NCI-H526 treated with DMSO at 0.1 percent for 48 hours (cell line): ENCODE measurements at regions not wholly inside any gene's neighbourhood (a gene's known extent, or its start where the extent isn't known, plus 50 kb on each side); places are given as distances from the start of the nearest gene placed in this dataset.

ENCODE experiments used
- DNase-seq: peaks from one replicate; lab custom pipeline; 2025; lab: John Stamatoyannopoulos, UW

DNA sequence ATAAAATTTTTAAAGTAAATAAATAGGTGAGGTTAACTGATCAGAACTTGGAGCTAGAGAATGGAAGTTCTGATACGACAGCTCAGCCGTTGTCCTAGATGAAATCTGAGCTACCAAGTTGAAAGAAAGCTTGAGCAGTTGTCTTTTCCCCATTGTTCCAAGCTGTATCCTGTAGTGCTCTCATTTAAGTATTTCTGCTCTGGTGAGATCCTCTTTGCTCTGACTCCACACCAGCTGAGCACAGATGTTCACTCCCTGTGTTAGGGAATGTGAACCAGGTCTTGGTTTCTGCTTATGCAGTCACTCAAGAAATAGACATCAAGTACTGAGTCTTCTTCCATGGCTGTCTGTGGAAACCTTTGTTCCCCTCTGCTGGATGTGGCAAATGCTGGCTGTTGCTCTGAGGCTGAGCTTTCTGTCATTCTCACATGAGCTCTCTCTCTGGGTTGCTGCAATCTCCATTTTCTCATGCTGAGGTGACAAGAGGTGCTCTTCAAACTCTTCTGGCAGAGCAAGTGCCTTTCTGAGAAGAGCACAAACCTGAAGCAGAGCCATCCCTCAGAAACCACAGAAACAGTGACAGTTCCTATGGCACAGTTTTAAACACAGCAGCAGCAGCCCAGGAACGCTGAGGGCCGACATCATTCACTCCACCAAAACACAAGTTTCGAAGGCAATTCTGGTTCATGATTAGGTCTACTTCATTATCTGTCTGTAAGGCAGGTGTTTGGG is 194.1 kb downstream of the SP3 start:
- no peak for DNase-seq

GRCh38 chr2:173772205-173772604 is 193.0 kb downstream of the SP3 start:
- DNase-seq = no peak

DNA sequence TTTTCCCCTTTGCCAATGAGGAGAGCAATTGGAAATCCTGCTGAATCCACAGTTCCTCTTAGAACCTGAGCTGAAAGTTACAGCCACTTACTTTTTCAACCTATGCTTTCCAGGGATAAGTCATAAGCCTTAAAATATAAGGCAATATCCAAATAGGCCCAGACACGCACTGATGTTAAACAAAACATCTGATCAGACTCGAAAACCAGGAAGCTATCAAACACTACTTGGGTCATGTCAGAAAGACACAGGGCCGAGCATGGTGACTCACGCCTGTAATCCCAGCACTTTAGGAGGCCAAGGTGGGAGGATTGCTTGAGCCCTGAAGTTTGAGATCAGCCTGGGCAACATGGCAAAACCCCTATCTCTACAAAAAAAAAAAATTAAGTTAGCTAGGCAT is 192.1 kb downstream of the SP3 start:
- no peak for DNase-seq

DNA sequence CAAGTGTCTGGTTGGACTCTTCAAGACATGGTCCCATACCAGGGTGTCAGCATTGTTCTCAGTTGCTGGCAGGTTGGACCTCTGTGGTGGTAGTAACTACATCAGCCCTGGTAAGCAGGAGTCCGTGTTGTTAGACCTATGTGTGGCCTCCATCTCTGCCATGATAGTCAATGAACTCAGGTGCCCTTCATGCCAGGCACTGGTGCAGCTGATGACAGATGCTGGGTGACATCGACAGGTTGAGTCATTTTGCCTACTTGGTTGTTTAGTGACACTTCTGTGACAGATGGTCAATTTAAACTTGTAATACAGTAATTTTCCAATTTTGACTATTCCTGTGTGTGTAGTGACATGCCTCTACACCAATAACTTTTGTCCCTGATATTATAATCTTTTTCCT is 189.7 kb downstream of the SP3 start:
- DNase-seq = no peak

DNA sequence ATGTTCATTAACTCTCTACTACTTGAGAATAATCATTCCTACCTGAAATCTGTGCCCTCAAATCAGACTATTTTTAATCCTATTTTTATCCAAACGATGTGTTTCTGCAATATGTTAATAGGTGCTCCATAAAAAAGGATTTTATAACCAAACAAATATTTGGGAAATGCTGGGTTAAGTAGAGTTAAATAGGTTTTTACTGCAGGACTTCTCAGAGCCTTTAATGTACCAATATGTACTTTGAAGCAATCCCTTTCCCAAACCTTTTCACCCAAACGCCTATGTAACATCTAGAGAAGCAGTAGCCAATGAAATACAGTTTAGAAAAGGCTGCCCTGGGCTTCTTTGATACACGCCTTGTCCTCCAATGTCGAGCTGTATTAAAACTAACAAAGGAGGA is 182.5 kb downstream of the SP3 start:
- DNase-seq = no peak

GRCh38 chr2:173783382-173783781 is 181.8 kb downstream of the SP3 start:
- DNase-seq = no peak

- no peak for DNase-seq
Observed at GRCh38 chr2:173785813-173786212, 179.4 kb downstream of the SP3 start.

GRCh38 chr2:173791502-173791901 is 173.7 kb downstream of the SP3 start:
- DNase-seq = no peak

GRCh38 chr2:173792166-173792565 is 173.0 kb downstream of the SP3 start:
- no peak for DNase-seq

DNA sequence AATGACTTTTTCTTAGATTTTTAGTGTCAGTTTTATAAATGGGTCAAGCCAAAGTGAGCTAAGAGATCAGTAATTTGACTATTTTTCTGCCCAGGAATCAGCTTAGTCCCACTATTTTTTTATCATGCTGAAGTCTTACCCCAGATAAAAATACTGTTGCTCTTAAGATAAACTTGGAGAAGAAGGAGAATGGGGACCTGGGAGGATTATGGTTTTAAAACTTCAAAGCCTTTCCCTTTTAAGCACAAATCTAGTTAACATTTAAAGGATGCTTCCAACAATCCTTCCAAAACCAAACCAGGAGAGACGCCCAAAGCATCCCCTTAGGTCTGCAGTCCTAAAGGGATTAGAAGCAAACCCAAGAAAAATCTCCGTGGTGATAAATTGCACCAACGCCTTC is 172.4 kb downstream of the SP3 start:
- DNase-seq = no peak

- DNase-seq = no peak
Observed at GRCh38 chr2:173793709-173794565, 171.2 kb downstream of the SP3 start.

DNA sequence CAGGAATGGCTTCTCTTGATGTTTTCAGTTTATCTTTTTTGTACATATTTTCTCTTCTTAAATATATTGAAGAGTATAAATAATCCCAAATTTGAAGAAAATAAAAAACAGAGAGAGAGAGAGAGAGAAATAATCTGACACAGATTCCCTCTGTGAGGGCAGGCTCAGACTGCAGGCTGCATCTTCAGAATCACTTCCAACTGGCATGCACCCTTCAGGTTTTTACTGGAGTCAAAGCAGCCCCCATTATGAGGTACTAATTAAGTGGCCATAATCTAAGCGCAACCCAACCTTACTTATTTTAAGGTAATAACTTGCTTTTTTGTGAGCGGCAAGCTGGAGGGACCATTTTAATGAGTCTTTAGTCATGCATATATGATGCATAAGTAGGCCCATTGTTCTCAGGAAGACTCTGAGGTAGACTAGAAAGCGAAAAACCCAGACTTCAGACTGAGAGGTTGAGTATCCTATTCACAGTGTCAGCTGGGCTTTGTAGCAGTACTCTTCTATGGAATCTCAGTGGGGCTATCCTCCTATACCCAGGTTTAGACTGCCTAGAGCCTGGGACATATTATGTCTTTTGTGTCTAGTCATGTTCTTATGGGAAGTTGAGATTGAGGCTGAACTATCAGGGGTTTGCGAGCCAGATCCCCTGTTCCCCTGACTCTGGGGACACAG is 167.4 kb downstream of the SP3 start:
- DNase-seq = no peak

- DNase-seq = no peak
Observed at GRCh38 chr2:173802518-173802917, 162.7 kb downstream of the SP3 start.

GRCh38 chr2:173803449-173803848 is 161.7 kb downstream of the SP3 start:
- DNase-seq = no peak

DNA sequence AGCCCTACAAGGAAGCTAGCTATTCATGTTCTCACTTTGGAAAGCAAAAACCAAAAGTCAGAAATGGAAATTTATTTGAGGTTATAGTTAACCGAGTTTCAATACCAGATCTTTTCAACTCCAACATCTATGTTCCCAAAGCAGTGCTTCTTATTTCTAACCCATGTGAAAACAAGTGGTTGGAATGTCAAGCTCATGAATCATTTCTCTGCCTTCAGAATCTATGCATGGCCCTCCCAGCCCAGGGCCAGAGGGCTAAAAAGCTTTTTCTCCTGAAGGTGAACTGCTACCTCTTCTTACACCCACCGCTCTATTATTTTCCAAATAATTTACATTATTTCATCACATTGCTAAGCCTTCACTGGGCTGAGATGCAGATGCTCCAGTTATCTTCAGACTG is 158.4 kb downstream of the SP3 start:
- DNase-seq = no peak

DNA sequence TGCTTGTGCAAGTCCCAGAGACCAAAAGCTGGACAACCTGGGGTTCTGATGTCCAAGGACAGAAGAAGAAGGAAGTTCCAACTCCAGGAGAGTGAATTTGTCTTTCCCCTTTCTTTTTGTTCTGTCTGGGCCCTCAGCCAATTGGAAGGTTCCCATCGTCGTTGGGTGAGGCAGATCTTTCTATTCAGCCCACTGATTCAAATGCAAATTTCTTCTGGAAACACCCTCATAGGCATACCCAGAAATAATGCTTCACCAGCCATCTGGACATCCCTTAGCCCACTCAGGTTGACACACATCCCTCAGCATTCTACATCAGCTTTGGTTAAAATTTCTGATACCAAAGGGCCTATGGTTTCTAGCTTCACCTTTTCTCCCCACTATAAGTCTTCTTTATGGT is 156.5 kb downstream of the SP3 start:
- no peak for DNase-seq

DNA sequence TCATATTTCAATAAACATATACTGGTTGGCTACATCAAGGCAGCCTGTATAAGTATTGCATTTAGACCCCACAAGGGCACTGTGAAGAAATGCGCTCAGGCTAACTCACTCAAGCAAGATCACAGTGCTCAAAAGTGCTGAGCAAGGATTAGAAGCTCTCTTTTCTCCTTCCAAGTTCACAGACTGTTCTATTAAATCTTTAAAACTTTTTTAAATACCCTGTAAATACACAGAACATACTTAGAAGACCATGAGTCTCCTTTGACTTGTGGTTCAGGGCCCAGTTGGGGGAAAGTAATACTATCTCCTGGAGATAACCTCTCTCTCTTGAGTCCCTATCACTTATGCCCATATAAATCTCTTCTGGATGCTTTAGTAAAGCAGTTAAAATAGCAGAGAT is 152.9 kb downstream of the SP3 start:
- no peak for DNase-seq

DNA sequence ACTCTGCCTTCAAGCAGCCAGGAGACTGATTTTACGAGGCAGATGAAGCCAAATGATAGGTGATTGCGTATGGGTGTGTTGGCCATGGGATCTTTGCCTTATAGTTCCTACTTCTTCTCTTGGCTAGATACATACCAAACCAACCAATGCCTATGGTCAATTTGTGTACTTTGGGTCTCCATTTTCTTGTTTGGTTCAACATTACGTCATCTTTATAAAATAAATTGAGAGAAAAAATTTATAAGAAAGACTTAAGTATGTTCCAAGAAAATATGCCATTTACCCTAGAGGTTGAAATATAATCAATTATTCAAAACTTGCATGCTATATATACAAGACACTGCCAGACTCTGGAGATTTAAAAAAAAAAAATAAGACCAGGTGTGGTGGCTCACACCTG is 150.9 kb downstream of the SP3 start:
- DNase-seq = no peak

GRCh38 chr2:173815772-173816171 is 149.4 kb downstream of the SP3 start:
- DNase-seq = no peak

- DNase-seq = no peak
Observed at GRCh38 chr2:173817582-173817981, 147.6 kb downstream of the SP3 start.

DNA sequence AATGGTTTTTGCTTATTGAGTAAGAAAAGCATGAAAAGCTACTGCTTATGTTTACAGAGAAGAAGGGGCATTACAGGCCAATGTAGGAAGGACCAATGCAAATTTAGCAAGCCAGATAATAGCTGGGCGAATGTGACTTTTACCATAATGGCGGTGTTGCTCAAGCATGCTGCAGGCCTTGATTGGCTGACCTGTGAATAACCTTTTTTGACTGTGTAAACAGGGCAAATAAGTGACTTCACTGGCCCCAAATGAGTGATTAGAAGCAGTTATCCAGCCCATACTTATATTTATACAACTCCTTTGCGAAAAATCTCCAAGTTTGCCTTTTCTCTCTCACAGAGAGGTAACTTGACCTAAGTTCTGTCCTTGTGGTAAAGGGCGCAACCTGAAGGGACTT is 146.9 kb downstream of the SP3 start:
- no peak for DNase-seq

GRCh38 chr2:173819852-173820251 is 145.3 kb downstream of the SP3 start:
- DNase-seq = no peak

GRCh38 chr2:173821451-173821850 is 143.7 kb downstream of the SP3 start:
- DNase-seq = no peak
